ENCODE measurements at regions not wholly inside any gene's neighbourhood (a gene's known extent, or its start where the extent isn't known, plus 50 kb on each side); places are given as distances from the start of the nearest gene placed in this dataset.

DNA sequence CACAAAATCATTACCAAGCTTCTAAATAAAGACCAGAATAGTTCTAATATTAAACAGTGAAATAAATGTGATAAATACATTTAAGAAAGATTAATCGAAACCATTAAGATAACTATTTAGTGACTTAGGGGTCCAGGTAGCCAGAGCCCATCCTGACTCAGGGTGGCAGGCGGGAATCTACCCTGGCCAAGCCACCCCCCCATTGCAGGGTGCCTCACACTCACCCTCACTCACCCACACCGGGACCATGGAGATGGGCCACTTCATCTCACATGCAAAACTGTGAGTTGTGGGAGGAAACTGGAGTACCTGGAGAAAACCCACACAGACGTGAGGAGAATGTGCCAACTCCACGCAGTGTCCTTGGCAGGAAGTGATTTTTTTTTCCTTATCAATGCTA, 237.6 kb upstream of the HAND2 start:
- Histone ChIP-seq H3K4me3 (ENCODE audit: insufficient read depth, low read length) (no peak overlapping the region), H4K20me1 (ENCODE audit: insufficient read depth, low read length) (no peaks in the 10 kb centered on the region), H3K9me3 (ENCODE audit: low read depth, low read length) (no peaks in the 10 kb centered on the region), H3K36me3 (ENCODE audit: insufficient read depth, low read length) (no peaks in the 10 kb centered on the region), H3K27ac (ENCODE audit: low read depth, low read length) (no peak overlapping the region), H3K27me3 (ENCODE audit: insufficient read depth, low read length) (no peaks in the 10 kb centered on the region), H2AFZ (ENCODE audit: low read length) (no peak overlapping the region), H3K4me2 (ENCODE audit: insufficient read depth, low read length) (no peak overlapping the region), H3K4me1 (ENCODE audit: insufficient read depth, low read length) (no peaks in the 10 kb centered on the region), H3K79me2 (ENCODE audit: insufficient read depth, low read length) (no peaks in the 10 kb centered on the region)
- no peak for DNase-seq (ENCODE audit: insufficient read length, low spot score, missing footprints)
- TF ChIP-seq, protein P1, sequence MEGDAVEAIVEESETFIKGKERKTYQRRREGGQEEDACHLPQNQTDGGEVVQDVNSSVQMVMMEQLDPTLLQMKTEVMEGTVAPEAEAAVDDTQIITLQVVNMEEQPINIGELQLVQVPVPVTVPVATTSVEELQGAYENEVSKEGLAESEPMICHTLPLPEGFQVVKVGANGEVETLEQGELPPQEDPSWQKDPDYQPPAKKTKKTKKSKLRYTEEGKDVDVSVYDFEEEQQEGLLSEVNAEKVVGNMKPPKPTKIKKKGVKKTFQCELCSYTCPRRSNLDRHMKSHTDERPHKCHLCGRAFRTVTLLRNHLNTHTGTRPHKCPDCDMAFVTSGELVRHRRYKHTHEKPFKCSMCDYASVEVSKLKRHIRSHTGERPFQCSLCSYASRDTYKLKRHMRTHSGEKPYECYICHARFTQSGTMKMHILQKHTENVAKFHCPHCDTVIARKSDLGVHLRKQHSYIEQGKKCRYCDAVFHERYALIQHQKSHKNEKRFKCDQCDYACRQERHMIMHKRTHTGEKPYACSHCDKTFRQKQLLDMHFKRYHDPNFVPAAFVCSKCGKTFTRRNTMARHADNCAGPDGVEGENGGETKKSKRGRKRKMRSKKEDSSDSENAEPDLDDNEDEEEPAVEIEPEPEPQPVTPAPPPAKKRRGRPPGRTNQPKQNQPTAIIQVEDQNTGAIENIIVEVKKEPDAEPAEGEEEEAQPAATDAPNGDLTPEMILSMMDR (IDR thresholded peaks at IDR 0.05; ENCODE audit: extremely low read depth, low read depth, low read length): no peak

DNA sequence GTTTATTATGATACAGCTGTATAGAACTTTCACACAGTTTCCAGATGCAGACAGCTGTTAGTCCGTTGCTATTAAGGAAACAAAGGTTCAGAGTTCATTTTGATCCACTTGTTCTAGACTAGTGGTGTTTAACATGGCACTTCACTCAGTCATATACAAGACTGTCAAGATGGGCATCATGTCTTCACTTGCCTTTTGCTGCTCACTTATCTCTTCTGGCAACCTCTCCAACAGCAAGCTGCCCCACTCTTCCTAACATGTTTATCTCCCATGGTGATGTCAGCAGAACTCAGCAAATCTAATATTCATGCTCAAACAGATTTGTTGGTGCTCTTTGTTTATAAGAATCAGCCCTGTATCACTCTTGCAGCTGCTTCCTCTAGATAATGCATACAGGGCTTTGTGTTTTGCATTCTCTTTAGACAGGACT, 236.2 kb upstream of the HAND2 start:
- H3K36me3 ChIP-seq (ENCODE audit: insufficient read depth, low read length): no peaks in the 10 kb centered on the region
- no peaks in the 10 kb centered on the region for H3K4me1 ChIP-seq (ENCODE audit: insufficient read depth, low read length)
- DNase-seq (ENCODE audit: insufficient read length, low spot score, missing footprints): no peak
- H3K9me3 ChIP-seq (ENCODE audit: low read depth, low read length): no peaks in the 10 kb centered on the region
- H3K4me2 ChIP-seq (ENCODE audit: insufficient read depth, low read length): no peak overlapping the region
- H3K4me3 ChIP-seq (ENCODE audit: insufficient read depth, low read length): no peak overlapping the region
- no peaks in the 10 kb centered on the region for H4K20me1 ChIP-seq (ENCODE audit: insufficient read depth, low read length)
- H3K79me2 ChIP-seq (ENCODE audit: insufficient read depth, low read length): no peaks in the 10 kb centered on the region
- H3K27ac ChIP-seq (ENCODE audit: low read depth, low read length): no peak overlapping the region
- no peak overlapping the region for H2AFZ ChIP-seq (ENCODE audit: low read length)
- TF ChIP-seq, protein P1 (IDR thresholded peaks at IDR 0.05; ENCODE audit: extremely low read depth, low read depth, low read length): no peak
- peaks cover under 1% of the 10 kb centered on the region for H3K27me3 ChIP-seq (ENCODE audit: insufficient read depth, low read length)

- Histone ChIP-seq H3K36me3 (ENCODE audit: insufficient read depth, low read length) (no peaks in the 10 kb centered on the region), H3K27ac (ENCODE audit: low read depth, low read length) (no peak overlapping the region), H2AFZ (ENCODE audit: low read length) (no peak overlapping the region)
These were observed 235.7 kb upstream of the HAND2 start for GRCh38 chr4:173765751-173766150.

DNA sequence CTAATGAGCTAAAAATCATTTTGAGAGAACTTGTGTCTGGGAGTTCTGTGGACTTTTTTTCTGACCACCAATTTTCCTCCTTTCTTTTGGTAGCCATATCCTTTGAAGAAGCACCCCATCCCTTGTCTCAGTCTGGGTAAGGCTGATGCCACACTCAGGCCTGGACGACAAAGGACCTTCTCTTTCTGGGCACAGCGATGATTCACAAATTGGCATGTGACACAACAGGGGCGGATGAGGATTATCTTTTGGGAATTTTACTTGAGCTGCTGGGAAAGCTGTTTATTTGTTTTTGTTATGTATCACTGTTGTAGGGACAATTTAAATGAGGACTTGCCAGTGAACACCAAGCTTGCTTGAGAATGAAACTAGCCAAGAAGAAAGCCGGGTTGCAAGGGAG, 233.4 kb upstream of the HAND2 start:
- peak overlapping the region; percentile 59 for H2AFZ ChIP-seq (ENCODE audit: low read length)
- no peaks in the 10 kb centered on the region for H3K36me3 ChIP-seq (ENCODE audit: insufficient read depth, low read length)
- no peaks in the 10 kb centered on the region for H3K79me2 ChIP-seq (ENCODE audit: insufficient read depth, low read length)
- H3K27me3 ChIP-seq (ENCODE audit: insufficient read depth, low read length): peaks cover 2% of the 10 kb centered on the region
- H3K4me2 ChIP-seq (ENCODE audit: insufficient read depth, low read length): no peak overlapping the region
- no peak overlapping the region for H3K27ac ChIP-seq (ENCODE audit: low read depth, low read length)
- no peaks in the 10 kb centered on the region for H3K9me3 ChIP-seq (ENCODE audit: low read depth, low read length)
- H4K20me1 ChIP-seq (ENCODE audit: insufficient read depth, low read length): no peaks in the 10 kb centered on the region
- no peak overlapping the region for H3K4me3 ChIP-seq (ENCODE audit: insufficient read depth, low read length)
- TF ChIP-seq, protein P1 (IDR thresholded peaks at IDR 0.05; ENCODE audit: extremely low read depth, low read depth, low read length): no peak
- DNase-seq (ENCODE audit: insufficient read length, low spot score, missing footprints): no peak
- H3K4me1 ChIP-seq (ENCODE audit: insufficient read depth, low read length): no peaks in the 10 kb centered on the region

More at GRCh38 chr4:173765751-173766150, 235.7 kb upstream of the HAND2 start:
- Histone ChIP-seq H3K4me3 (ENCODE audit: insufficient read depth, low read length) (no peak overlapping the region), H3K4me1 (ENCODE audit: insufficient read depth, low read length) (no peaks in the 10 kb centered on the region), H3K9me3 (ENCODE audit: low read depth, low read length) (no peaks in the 10 kb centered on the region), H3K27me3 (ENCODE audit: insufficient read depth, low read length) (peaks cover 2% of the 10 kb centered on the region), H3K79me2 (ENCODE audit: insufficient read depth, low read length) (no peaks in the 10 kb centered on the region), H3K4me2 (ENCODE audit: insufficient read depth, low read length) (no peak overlapping the region), H4K20me1 (ENCODE audit: insufficient read depth, low read length) (no peaks in the 10 kb centered on the region)
- TF ChIP-seq, protein P1 (IDR thresholded peaks at IDR 0.05; ENCODE audit: extremely low read depth, low read depth, low read length): no peak
- no peak for DNase-seq (ENCODE audit: insufficient read length, low spot score, missing footprints)
